GM12878 (cell line): ENCODE measurements at regions not wholly inside any gene's neighbourhood (a gene's known extent, or its start where the extent isn't known, plus 50 kb on each side); places are given as distances from the start of the nearest gene placed in this dataset.

Experiments
- ATAC-seq: fragments of 200-7000 bp; cut with Tn5 transposase; 3 replicates; pipeline ENCODE4 v1.9.1; 2020; ENCODE audit warnings: mild to moderate bottlenecking, moderate library complexity
- BruUV-seq: library from RNA; stranded (reverse); fragments of 400-500 nt; replicated peaks from 2 replicates; lab custom pipeline; 2021; lab: Mats Ljungman, UMichigan
- CTCF ChIA-PET: fragments of 300-600 bp; sonication (Branson Sonifier 250); formaldehyde crosslinking; extraction: SDS; loops from one replicate; lab custom pipeline; 2021; ENCODE audit warnings: inconsistent platforms; lab: Yijun Ruan, JAX
- POLR2A ChIA-PET: fragments of 350-600 bp; formaldehyde crosslinking; extraction: SDS; loops from one replicate; lab custom pipeline; 2021; ENCODE audit warnings: inconsistent platforms; lab: Charles Lee
- RAD21 ChIA-PET: fragments of 300-600 bp; sonication (Branson Sonifier 250); formaldehyde crosslinking; loops from one replicate; lab custom pipeline; 2023; ENCODE audit warnings: antibody characterized with exemption; ENCODE audit not compliant: unreplicated experiment; lab: Charles Lee
- SMC1A ChIA-PET: fragments of 300-600 bp; sonication (Branson Sonifier 250); formaldehyde crosslinking; loops from one replicate; lab custom pipeline; 2023; ENCODE audit not compliant: unreplicated experiment, uncharacterized antibody; lab: Charles Lee
- DNase-seq: peaks from one replicate; pipeline ENCODE4 v3.0.0-alpha.2; 2011; ENCODE audit warnings: low read depth, low spot score
- FAIRE-seq: peaks from 3 replicates; lab custom pipeline; 2011; peaks lifted over from hg19 to GRCh38; lab: Jason Lieb, UNC
- H2AFZ ChIP-seq: 2 replicates; pipeline ENCODE4 v1.6.0; 2011; ENCODE audit warnings: low read depth, low read length, control low read depth; ENCODE audit not compliant: control insufficient read depth
- H3K27ac ChIP-seq: 2 replicates; pipeline ENCODE4 v1.5.1; 2011; ENCODE audit warnings: control low read depth; ENCODE audit not compliant: control insufficient read depth, insufficient read depth
- H3K27me3 ChIP-seq, 2 experiments: replicated peaks in 1 of 2; 2 replicates each; pipeline versions ENCODE4 v1.6.0 to v1.6.1; 2011; ENCODE audit warnings: low read length in 1 of 2; ENCODE audit not compliant: control insufficient read depth in 2 of 2, insufficient read depth in 2 of 2
- H3K36me3 ChIP-seq, 2 experiments: 2 replicates each; pipeline ENCODE4 v1.5.1; 2011; ENCODE audit warnings: low read length in 1 of 2; ENCODE audit not compliant: control insufficient read depth in 2 of 2, insufficient read depth in 2 of 2
- H3K4me1 ChIP-seq: 2 replicates; pipeline ENCODE4 v1.6.1; 2011; ENCODE audit warnings: mild to moderate bottlenecking, low read length, moderate library complexity, mixed read lengths; ENCODE audit not compliant: control insufficient read depth, insufficient read depth
- H3K4me2 ChIP-seq: 2 replicates; pipeline ENCODE4 v1.6.0; 2011; ENCODE audit warnings: control low read depth; ENCODE audit not compliant: control insufficient read depth, insufficient read depth
- H3K4me3 ChIP-seq: fragments of 200-600 bp; sonication (generic); 2 replicates; pipeline ENCODE4 v1.5.1; 2016
- H3K79me2 ChIP-seq: 2 replicates; pipeline ENCODE4 v1.6.0; 2011; ENCODE audit warnings: low read length; ENCODE audit not compliant: control insufficient read depth, insufficient read depth
- H3K9ac ChIP-seq: 2 replicates; pipeline ENCODE4 v1.8.0; 2011; ENCODE audit warnings: low read length, control low read depth, mixed read lengths; ENCODE audit not compliant: control insufficient read depth, insufficient read depth
- H3K9me3 ChIP-seq: replicated peaks from 3 replicates; pipeline ENCODE4 v1.5.1; 2011; ENCODE audit warnings: mild to moderate bottlenecking, low read length; ENCODE audit not compliant: control insufficient read depth, insufficient read depth
- H4K20me1 ChIP-seq: 2 replicates; pipeline ENCODE4 v1.6.0; 2011; ENCODE audit not compliant: control insufficient read depth, insufficient read depth
- NR2C2 ChIP-seq: IDR thresholded peaks from 2 replicates; pipeline ENCODE4 v1.6.1; 2011; ENCODE audit warnings: borderline replicate concordance, low read depth; ENCODE audit not compliant: control insufficient read depth, insufficient read length
- SMARCA5 ChIP-seq: fragments of 450-650 bp; IDR thresholded peaks from 2 replicates; pipeline ENCODE4 v1.6.1; 2017; ENCODE audit warnings: mild to moderate bottlenecking
- WGBS: methylation state at CpG from one replicate; pipeline ENCODE4 v1.1.6; 2016; ENCODE audit warnings: low lambda C conversion rate; ENCODE audit not compliant: insufficient replicate concordance, insufficient coverage; ENCODE audit errors: missing lambda C conversion rate; 5-methylcytosine and 5-hydroxymethylcytosine counted together
- in situ Hi-C: fragments of 300-500 bp; cut with MboI; formaldehyde crosslinking; loops from 9 replicates; pipeline ENCODE4 v1.14.3; 2018; ENCODE audit warnings: mixed read lengths
- intact Hi-C: fragments of 100-400 bp; cut with micrococcal nuclease; formaldehyde crosslinking; loops from one replicate; pipeline ENCODE4 v1.14.2; 2022; ENCODE audit not compliant: unreplicated experiment
- TF ChIP-seq, protein P1 (sequence below): fragments of 450-650 bp; IDR thresholded peaks from 2 replicates; pipeline ENCODE4 v1.6.1; 2017; ENCODE audit warnings: mild to moderate bottlenecking, low read depth, inconsistent platforms; ENCODE audit not compliant: poor library complexity, severe bottlenecking
- TF ChIP-seq, protein P2 (sequence below): fragments of 450-650 bp; IDR thresholded peaks from 2 replicates; pipeline ENCODE4 v1.6.1; 2017; ENCODE audit warnings: mild to moderate bottlenecking, moderate library complexity

DNA sequence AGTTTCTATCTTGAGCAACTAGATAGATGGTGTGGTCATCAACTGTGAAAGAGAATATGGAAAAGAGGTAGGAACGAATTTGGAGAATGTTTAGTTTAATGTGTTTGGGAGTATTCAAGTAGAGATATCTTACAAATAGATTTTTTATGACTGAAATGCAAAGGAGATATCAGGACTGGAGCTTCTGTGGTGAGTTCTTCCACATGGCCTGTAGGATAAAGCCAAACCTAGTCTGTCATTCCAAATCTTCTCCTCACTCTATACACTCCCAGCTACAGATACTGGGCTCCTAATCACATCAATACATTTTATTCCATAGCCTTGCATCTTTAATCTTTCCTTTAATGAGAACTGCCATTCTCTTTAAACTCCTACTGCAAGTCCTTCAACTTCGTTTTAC, 194.3 kb downstream of the FIGN start:
- Histone ChIP-seq H3K4me3 (no peak overlapping the region), H3K79me2 (no peaks in the 10 kb centered on the region), H3K27ac (no peak overlapping the region), H3K4me2 (no peak overlapping the region), H3K9ac (no peak overlapping the region), H2AFZ (no peak overlapping the region), H3K9me3 (no peaks in the 10 kb centered on the region), H3K27me3 (no peaks in the 10 kb centered on the region), H3K36me3 (no peaks in the 10 kb centered on the region), H3K4me1 (no peaks in the 10 kb centered on the region), H4K20me1 (no peaks in the 10 kb centered on the region)
- SMC1A ChIA-PET = no interaction called here
- in situ Hi-C loops (no loop called here), intact Hi-C loops (no loop called here)
- DNase-seq = no peak
- POLR2A ChIA-PET = no interaction called here
- no peak for ATAC-seq
- RAD21 ChIA-PET = no interaction called here
- FAIRE-seq = no peak
- CTCF ChIA-PET = no interaction called here
- TF ChIP-seq, protein P1, sequence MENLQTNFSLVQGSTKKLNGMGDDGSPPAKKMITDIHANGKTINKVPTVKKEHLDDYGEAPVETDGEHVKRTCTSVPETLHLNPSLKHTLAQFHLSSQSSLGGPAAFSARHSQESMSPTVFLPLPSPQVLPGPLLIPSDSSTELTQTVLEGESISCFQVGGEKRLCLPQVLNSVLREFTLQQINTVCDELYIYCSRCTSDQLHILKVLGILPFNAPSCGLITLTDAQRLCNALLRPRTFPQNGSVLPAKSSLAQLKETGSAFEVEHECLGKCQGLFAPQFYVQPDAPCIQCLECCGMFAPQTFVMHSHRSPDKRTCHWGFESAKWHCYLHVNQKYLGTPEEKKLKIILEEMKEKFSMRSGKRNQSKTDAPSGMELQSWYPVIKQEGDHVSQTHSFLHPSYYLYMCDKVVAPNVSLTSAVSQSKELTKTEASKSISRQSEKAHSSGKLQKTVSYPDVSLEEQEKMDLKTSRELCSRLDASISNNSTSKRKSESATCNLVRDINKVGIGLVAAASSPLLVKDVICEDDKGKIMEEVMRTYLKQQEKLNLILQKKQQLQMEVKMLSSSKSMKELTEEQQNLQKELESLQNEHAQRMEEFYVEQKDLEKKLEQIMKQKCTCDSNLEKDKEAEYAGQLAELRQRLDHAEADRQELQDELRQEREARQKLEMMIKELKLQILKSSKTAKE = no peak
- TF ChIP-seq, protein P2, sequence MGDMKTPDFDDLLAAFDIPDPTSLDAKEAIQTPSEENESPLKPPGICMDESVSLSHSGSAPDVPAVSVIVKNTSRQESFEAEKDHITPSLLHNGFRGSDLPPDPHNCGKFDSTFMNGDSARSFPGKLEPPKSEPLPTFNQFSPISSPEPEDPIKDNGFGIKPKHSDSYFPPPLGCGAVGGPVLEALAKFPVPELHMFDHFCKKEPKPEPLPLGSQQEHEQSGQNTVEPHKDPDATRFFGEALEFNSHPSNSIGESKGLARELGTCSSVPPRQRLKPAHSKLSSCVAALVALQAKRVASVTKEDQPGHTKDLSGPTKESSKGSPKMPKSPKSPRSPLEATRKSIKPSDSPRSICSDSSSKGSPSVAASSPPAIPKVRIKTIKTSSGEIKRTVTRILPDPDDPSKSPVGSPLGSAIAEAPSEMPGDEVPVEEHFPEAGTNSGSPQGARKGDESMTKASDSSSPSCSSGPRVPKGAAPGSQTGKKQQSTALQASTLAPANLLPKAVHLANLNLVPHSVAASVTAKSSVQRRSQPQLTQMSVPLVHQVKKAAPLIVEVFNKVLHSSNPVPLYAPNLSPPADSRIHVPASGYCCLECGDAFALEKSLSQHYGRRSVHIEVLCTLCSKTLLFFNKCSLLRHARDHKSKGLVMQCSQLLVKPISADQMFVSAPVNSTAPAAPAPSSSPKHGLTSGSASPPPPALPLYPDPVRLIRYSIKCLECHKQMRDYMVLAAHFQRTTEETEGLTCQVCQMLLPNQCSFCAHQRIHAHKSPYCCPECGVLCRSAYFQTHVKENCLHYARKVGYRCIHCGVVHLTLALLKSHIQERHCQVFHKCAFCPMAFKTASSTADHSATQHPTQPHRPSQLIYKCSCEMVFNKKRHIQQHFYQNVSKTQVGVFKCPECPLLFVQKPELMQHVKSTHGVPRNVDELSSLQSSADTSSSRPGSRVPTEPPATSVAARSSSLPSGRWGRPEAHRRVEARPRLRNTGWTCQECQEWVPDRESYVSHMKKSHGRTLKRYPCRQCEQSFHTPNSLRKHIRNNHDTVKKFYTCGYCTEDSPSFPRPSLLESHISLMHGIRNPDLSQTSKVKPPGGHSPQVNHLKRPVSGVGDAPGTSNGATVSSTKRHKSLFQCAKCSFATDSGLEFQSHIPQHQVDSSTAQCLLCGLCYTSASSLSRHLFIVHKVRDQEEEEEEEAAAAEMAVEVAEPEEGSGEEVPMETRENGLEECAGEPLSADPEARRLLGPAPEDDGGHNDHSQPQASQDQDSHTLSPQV = no peak
- TF ChIP-seq NR2C2 (no peak), SMARCA5 (no peak)
- 3% methylated on average over 2 of the region's 2 CpGs for WGBS
- BruUV-seq = no TSS peak
